SK-N-SH (cell line): ENCODE measurements at regions not wholly inside any gene's neighbourhood (a gene's known extent, or its start where the extent isn't known, plus 50 kb on each side); places are given as distances from the start of the nearest gene placed in this dataset.
A peak's percentile ranks its signal among the peaks of the same experiment; 100 is the strongest.

ENCODE experiments used
- CTCF ChIA-PET: fragments of 300-600, 350-600 bp; formaldehyde crosslinking; extraction: SDS; loops from one replicate; lab custom pipeline; 2021; lab: Yijun Ruan, JAX
- POLR2A ChIA-PET: fragments of 350-600 bp; sonication (Branson Sonifier 250); formaldehyde crosslinking; extraction: SDS; loops from one replicate; lab custom pipeline; 2020; ENCODE audit warnings: antibody characterized with exemption, inconsistent platforms; lab: Yijun Ruan, JAX
- DNase-seq: peaks from one replicate; pipeline ENCODE4 v3.0.0; 2012
- H2AFZ ChIP-seq: fragments of 200-600 bp; sonication (generic); 2 replicates; pipeline ENCODE4 v1.8.1; 2016; ENCODE audit warnings: antibody characterized with exemption, mild to moderate bottlenecking, low read depth
- H3F3A ChIP-seq: fragments of 200-600 bp; sonication (generic); replicated peaks from 2 replicates; pipeline ENCODE3; 2016; ENCODE audit warnings: antibody characterized with exemption, mild to moderate bottlenecking; ENCODE audit not compliant: insufficient read depth
- H3K27ac ChIP-seq, 2 experiments: fragments of 200-500 bp in 1 of 2; fragments of 200-600 bp in 1 of 2; sonication (Bioruptor generic) in 1 of 2; sonication (generic), shearing (Covaris generic) in 1 of 2; 2 replicates each; pipeline versions ENCODE4 v1.5.1 to v1.6.1; 2014 to 2016; ENCODE audit warnings: low read depth in 2 of 2, inconsistent platforms in 1 of 2, low read length in 1 of 2, mild to moderate bottlenecking in 1 of 2, mixed read lengths in 1 of 2
- H3K27me3 ChIP-seq: fragments of 200-600 bp; sonication (generic), shearing (Covaris generic); 2 replicates; pipeline ENCODE4 v1.6.1; 2016; ENCODE audit warnings: mixed run types; ENCODE audit not compliant: insufficient read depth
- H3K36me3 ChIP-seq, 2 experiments: fragments of 200-500 bp in 1 of 2; fragments of 200-600 bp in 1 of 2; sonication (Bioruptor generic) in 1 of 2; sonication (generic) in 1 of 2; replicated peaks in 1 of 2; 2 replicates each; pipeline versions ENCODE3 to v1.5.1; 2014 to 2016; ENCODE audit warnings: low read length in 1 of 2, mild to moderate bottlenecking in 1 of 2; ENCODE audit not compliant: insufficient read depth in 2 of 2, control insufficient read depth in 1 of 2
- H3K4me1 ChIP-seq, 2 experiments: fragments of 200-500 bp in 1 of 2; fragments of 200-600 bp in 1 of 2; sonication (Bioruptor generic) in 1 of 2; sonication (generic), shearing (Covaris generic) in 1 of 2; 2 replicates each; pipeline versions ENCODE4 v1.5.1 to v1.6.1; 2014 to 2016; ENCODE audit warnings: low read depth in 1 of 2, low read length in 1 of 2, mixed run types in 1 of 2; ENCODE audit not compliant: insufficient read depth in 2 of 2, control insufficient read depth in 1 of 2
- H3K4me2 ChIP-seq: fragments of 200-600 bp; sonication (generic), shearing (Covaris generic); 2 replicates; pipeline ENCODE4 v1.6.1; 2017; ENCODE audit warnings: mixed run types
- H3K4me3 ChIP-seq, 2 experiments: fragments of 200-500 bp in 1 of 2; fragments of 200-600 bp in 1 of 2; sonication (Bioruptor generic) in 1 of 2; sonication (generic), shearing (Covaris generic) in 1 of 2; 2 replicates each; pipeline versions ENCODE4 v1.5.1 to v1.8.1; 2014 to 2016; ENCODE audit warnings: low read depth in 2 of 2, inconsistent platforms in 1 of 2, low read length in 1 of 2, mild to moderate bottlenecking in 1 of 2, mixed read lengths in 1 of 2, moderate library complexity in 1 of 2
- H3K79me2 ChIP-seq: fragments of 200-600 bp; sonication (generic); 2 replicates; pipeline ENCODE4 v1.8.1; 2017; ENCODE audit warnings: mild to moderate bottlenecking; ENCODE audit not compliant: insufficient read depth
- H3K9ac ChIP-seq: fragments of 200-600 bp; sonication (generic); 2 replicates; pipeline ENCODE4 v1.6.1; 2017; ENCODE audit warnings: mixed run types
- H3K9me2 ChIP-seq: fragments of 200-600 bp; sonication (generic); 2 replicates; pipeline ENCODE4 v1.6.1; 2017; ENCODE audit warnings: mixed run types
- H3K9me3 ChIP-seq: fragments of 200-600 bp; sonication (generic); 2 replicates; pipeline ENCODE4 v1.6.1; 2017; ENCODE audit warnings: mixed run types, mild to moderate bottlenecking, moderate library complexity
- H4K20me1 ChIP-seq: fragments of 200-600 bp; sonication (generic); 2 replicates; pipeline ENCODE4 v1.6.1; 2017; ENCODE audit warnings: mild to moderate bottlenecking, mixed run types; ENCODE audit not compliant: insufficient read depth
- EP300 ChIP-seq, 2 experiments: IDR thresholded peaks; 2 replicates each; pipeline versions ENCODE4 v1.4.0 to v1.6.1; 2012; ENCODE audit warnings: borderline replicate concordance in 1 of 2, low read depth in 1 of 2, low read length in 1 of 2
- FOSL2 ChIP-seq: IDR thresholded peaks from 2 replicates; pipeline ENCODE4 v1.4.0; 2012; ENCODE audit warnings: low read depth, mild to moderate bottlenecking, moderate library complexity, borderline replicate concordance
- FOXJ3 ChIP-seq: sonication (generic); formaldehyde crosslinking; IDR thresholded peaks from 2 replicates; pipeline ENCODE4 v1.5.1; 2020; ENCODE audit warnings: mild to moderate bottlenecking, missing genetic modification reagents
- FOXM1 ChIP-seq: IDR thresholded peaks from 2 replicates; pipeline ENCODE4 v1.4.0; 2012; ENCODE audit warnings: low read depth, mild to moderate bottlenecking
- GATA2 ChIP-seq: sonication (generic); formaldehyde crosslinking; IDR thresholded peaks from 2 replicates; pipeline ENCODE4 v1.5.0; 2020; ENCODE audit warnings: mild to moderate bottlenecking, missing genetic modification reagents
- JUND ChIP-seq: IDR thresholded peaks from 2 replicates; pipeline ENCODE4 v1.4.0; 2012
- MAX ChIP-seq: IDR thresholded peaks from 2 replicates; pipeline ENCODE4 v1.4.0; 2012; ENCODE audit warnings: low read depth
- MEF2A ChIP-seq: IDR thresholded peaks from 2 replicates; pipeline ENCODE4 v1.4.0; 2012; ENCODE audit warnings: low read depth, borderline replicate concordance
- MXI1 ChIP-seq: IDR thresholded peaks from 2 replicates; pipeline ENCODE4 v1.6.1; 2012; ENCODE audit warnings: mild to moderate bottlenecking, low read depth, low read length, improper control_type of control experiment
- NFIC ChIP-seq: IDR thresholded peaks from 2 replicates; pipeline ENCODE4 v1.4.0; 2012; ENCODE audit warnings: borderline replicate concordance
- NRF1 ChIP-seq: IDR thresholded peaks from 2 replicates; pipeline ENCODE4 v1.6.1; 2012; ENCODE audit warnings: low read depth, mild to moderate bottlenecking, low read length
- PBX3 ChIP-seq: IDR thresholded peaks from 2 replicates; pipeline ENCODE4; 2012
- POLR2AphosphoS5 ChIP-seq: IDR thresholded peaks from 2 replicates; pipeline ENCODE4 v1.6.1; 2012; ENCODE audit warnings: low read depth, low read length
- RAD21 ChIP-seq: IDR thresholded peaks from 2 replicates; pipeline ENCODE4 v1.6.1; 2012; ENCODE audit warnings: mild to moderate bottlenecking, low read length
- RCOR1 ChIP-seq: fragments of 150-350 bp; IDR thresholded peaks from 2 replicates; pipeline ENCODE4 v1.6.1; 2017; ENCODE audit warnings: antibody characterized with exemption, low read length
- REST ChIP-seq: IDR thresholded peaks from 2 replicates; pipeline ENCODE4 v1.6.1; 2012; ENCODE audit warnings: mild to moderate bottlenecking, low read depth, low read length, moderate library complexity
- SIN3A ChIP-seq: IDR thresholded peaks from 2 replicates; pipeline ENCODE4 v1.6.1; 2012; ENCODE audit warnings: low read depth, mild to moderate bottlenecking, low read length, moderate library complexity, borderline replicate concordance
- SMC3 ChIP-seq: IDR thresholded peaks from 2 replicates; pipeline ENCODE4 v1.6.1; 2012; ENCODE audit warnings: low read depth, low read length, improper control_type of control experiment
- TAF1 ChIP-seq: IDR thresholded peaks from 2 replicates; pipeline ENCODE4 v1.6.1; 2012; ENCODE audit warnings: low read depth, mild to moderate bottlenecking, low read length, moderate library complexity, borderline replicate concordance
- TCF12 ChIP-seq: IDR thresholded peaks from 2 replicates; pipeline ENCODE4 v1.4.0; 2012
- TEAD4 ChIP-seq: IDR thresholded peaks from 2 replicates; pipeline ENCODE4 v1.4.0; 2012; ENCODE audit warnings: mild to moderate bottlenecking, borderline replicate concordance; ENCODE audit not compliant: insufficient read depth
- YY1 ChIP-seq: IDR thresholded peaks from 2 replicates; pipeline ENCODE4 v1.4.0; 2012; ENCODE audit warnings: low read depth, mild to moderate bottlenecking
- WGBS: methylation state at CpG from one replicate; pipeline ENCODE4 v1.1.6; 2017; ENCODE audit warnings: low lambda C conversion rate; 5-methylcytosine and 5-hydroxymethylcytosine counted together

GRCh38 chr5:163910226-163910625 lies 404.8 kb downstream of the MAT2B start:
- Histone ChIP-seq H3K4me1 (no peaks in the 10 kb centered on the region; a peak in 2 of 4 replicates), H3K79me2 (no peaks in the 10 kb centered on the region), H3K4me3 (no peak overlapping the region), H4K20me1 (no peaks in the 10 kb centered on the region), H3K27ac (no peak overlapping the region), H3K9me3 (no peaks in the 10 kb centered on the region), H3K36me3 (no peaks in the 10 kb centered on the region), H3K9ac (no peak overlapping the region), H3K9me2 (no peaks in the 10 kb centered on the region), H3K27me3 (no peaks in the 10 kb centered on the region), H2AFZ (no peak overlapping the region), H3K4me2 (no peak overlapping the region), H3F3A (no peaks in the 10 kb centered on the region)
- ChIA-PET CTCF (interaction anchor here (1.0 kb wide), 1 partner anchor 12 kb away, joined by 3 read pairs; no protein-coding TSS in a partner anchor), POLR2A (no interaction called here)
- TF ChIP-seq RAD21, result no peak
- TF ChIP-seq PBX3, result no peak
- peak; percentile 12; the same call in 1 of the 2 replicates for TF ChIP-seq RCOR1
- no peak for TF ChIP-seq MXI1
- TF ChIP-seq GATA2, result no peak
- no peak for TF ChIP-seq TEAD4
- TF ChIP-seq NRF1, result no peak
- no peak for TF ChIP-seq FOXM1
- no peak for TF ChIP-seq POLR2AphosphoS5
- TF ChIP-seq TCF12, result no peak
- no peak for TF ChIP-seq MEF2A
- TF ChIP-seq SMC3, result no peak
- peak in 1 of 2 experiments; percentile 39; a peak in 2 of 4 replicates for TF ChIP-seq EP300 (IDR thresholded peaks at IDR 0.05; ENCODE audit: borderline replicate concordance in 1 of 2, low read depth in 1 of 2, low read length in 1 of 2)
- no peak for TF ChIP-seq JUND
- TF ChIP-seq NFIC, result no peak
- WGBS, result 64% methylated on average over 1 of the region's 1 CpG
- DNase-seq, result peak; percentile 0

GRCh38 chr5:163912046-163912445 lies 406.6 kb downstream of the MAT2B start:
- Histone ChIP-seq H3K79me2 (no peaks in the 10 kb centered on the region), H3K4me2 (no peak overlapping the region), H3K36me3 (no peaks in the 10 kb centered on the region), H3K4me1 (no peaks in the 10 kb centered on the region; a peak in 2 of 4 replicates), H3K27ac (peak overlapping the region in 1 of 2 experiments; percentile 43; a peak in 1 of 4 replicates), H3K9ac (no peak overlapping the region), H3K4me3 (no peak overlapping the region), H3K9me3 (no peaks in the 10 kb centered on the region), H3K27me3 (no peaks in the 10 kb centered on the region), H2AFZ (no peak overlapping the region), H3K9me2 (no peaks in the 10 kb centered on the region), H4K20me1 (no peaks in the 10 kb centered on the region), H3F3A (no peaks in the 10 kb centered on the region)
- CTCF ChIA-PET, result no interaction called here
- WGBS, result 62% methylated on average over 4 of the region's 4 CpGs
- DNase-seq, result peak; percentile 3
- TF ChIP-seq EP300 (IDR thresholded peaks at IDR 0.05; ENCODE audit: borderline replicate concordance in 1 of 2, low read depth in 1 of 2, low read length in 1 of 2), result peak in 1 of 2 experiments; percentile 57; a peak in 1 of 4 replicates
- no peak for TF ChIP-seq TAF1
- TF ChIP-seq YY1, result no peak
- TF ChIP-seq FOXJ3 (CRISPR knock-in tag), result 0 out of 2 replicates have a peak, but pooled peaks have one; percentile 36
- TF ChIP-seq FOSL2, result no peak
- no peak for TF ChIP-seq MAX
- TF ChIP-seq RAD21, result no peak
- TF ChIP-seq SIN3A, result no peak
- TF ChIP-seq NFIC, result no peak
- TF ChIP-seq PBX3, result no peak
- TF ChIP-seq TEAD4, result no peak
- no peak for TF ChIP-seq REST
- TF ChIP-seq GATA2, result peak; percentile 71
- no peak for TF ChIP-seq FOXM1
- TF ChIP-seq MXI1, result no peak
- POLR2A ChIA-PET, result no interaction called here
